ENCODE measurements at regions not wholly inside any gene's neighbourhood (a gene's known extent, or its start where the extent isn't known, plus 50 kb on each side); places are given as distances from the start of the nearest gene placed in this dataset.

- no peak for DNase-seq
These were observed 302.2 kb upstream of the VLDLR start for GRCh38 chr9:2319421-2319820.

- DNase-seq, result no peak
These were observed 301.5 kb upstream of the VLDLR start for GRCh38 chr9:2320114-2320513.

- no peak for DNase-seq
These were observed 301.0 kb upstream of the VLDLR start for GRCh38 chr9:2320632-2321031.

GRCh38 chr9:2321523-2322148 is 300.0 kb upstream of the VLDLR start:
- no peak for DNase-seq

- DNase-seq, result no peak
These were observed 296.8 kb upstream of the VLDLR start for GRCh38 chr9:2324742-2325141.

- DNase-seq, result no peak
These were observed 288.9 kb upstream of the VLDLR start for GRCh38 chr9:2332663-2333062.

- no peak for DNase-seq
These were observed 286.3 kb upstream of the VLDLR start for GRCh38 chr9:2335260-2335659.

GRCh38 chr9:2336055-2336454 is 285.5 kb upstream of the VLDLR start:
- DNase-seq, result no peak

- no peak for DNase-seq
These were observed 284.5 kb upstream of the VLDLR start for GRCh38 chr9:2337131-2337530.

- no peak for DNase-seq
These were observed 284.0 kb upstream of the VLDLR start for GRCh38 chr9:2337627-2338026.

- no peak for DNase-seq
These were observed 282.7 kb upstream of the VLDLR start for GRCh38 chr9:2338777-2339365.

- DNase-seq, result no peak
These were observed 282.2 kb upstream of the VLDLR start for GRCh38 chr9:2339416-2339815.

- DNase-seq, result no peak
These were observed 281.4 kb upstream of the VLDLR start for GRCh38 chr9:2340046-2340760.

- no peak for DNase-seq
These were observed 280.5 kb upstream of the VLDLR start for GRCh38 chr9:2341126-2341525.

- no peak for DNase-seq
These were observed 279.6 kb upstream of the VLDLR start for GRCh38 chr9:2341956-2342355.

GRCh38 chr9:2343756-2344155 is 277.8 kb upstream of the VLDLR start:
- no peak for DNase-seq

GRCh38 chr9:2344436-2344835 is 277.2 kb upstream of the VLDLR start:
- DNase-seq, result no peak

GRCh38 chr9:2345013-2345412 is 276.6 kb upstream of the VLDLR start:
- no peak for DNase-seq

GRCh38 chr9:2346277-2346913 is 275.2 kb upstream of the VLDLR start:
- no peak for DNase-seq

GRCh38 chr9:2351324-2351723 is 270.3 kb upstream of the VLDLR start:
- DNase-seq, result no peak

- no peak for DNase-seq
These were observed 267.4 kb upstream of the VLDLR start for GRCh38 chr9:2354216-2354615.

- DNase-seq, result no peak
These were observed 266.5 kb upstream of the VLDLR start for GRCh38 chr9:2354856-2355696.

- DNase-seq, result no peak
These were observed 265.9 kb upstream of the VLDLR start for GRCh38 chr9:2355697-2355983.

Measured in hematopoietic multipotent progenitor cell treated with erythropoietin and hydrocortisone succinate and interleukin-3 and kit ligand, for 8 days (in vitro differentiated cells).